Fibroblast of lung (primary cell): ENCODE measurements at regions not wholly inside any gene's neighbourhood (a gene's known extent, or its start where the extent isn't known, plus 50 kb on each side); places are given as distances from the start of the nearest gene placed in this dataset.
A peak's percentile ranks its signal among the peaks of the same experiment; 100 is the strongest.

Experiments
- DNase-seq, 2 donors: peaks; one replicate each; pipeline versions ENCODE4 v3.0.0 to v3.0.0-alpha.2; 2010; ENCODE audit warnings: low read depth in 2 of 2
- H2AFZ ChIP-seq: 2 replicates; pipeline ENCODE4 v1.5.1; 2012; ENCODE audit warnings: low read length, control low read depth, inconsistent platforms
- H3K27ac ChIP-seq: 2 replicates; pipeline ENCODE4 v1.5.1; 2011; ENCODE audit warnings: low read length, control low read depth; ENCODE audit not compliant: insufficient read depth
- H3K27me3 ChIP-seq: 2 replicates; pipeline ENCODE4 v1.5.1; 2011; ENCODE audit warnings: mild to moderate bottlenecking, low read length; ENCODE audit not compliant: control insufficient read depth, insufficient read depth
- H3K36me3 ChIP-seq: 2 replicates; pipeline ENCODE4 v1.5.1; 2011; ENCODE audit warnings: low read length; ENCODE audit not compliant: control insufficient read depth, insufficient read depth
- H3K4me1 ChIP-seq: 2 replicates; pipeline ENCODE4 v1.5.1; 2011; ENCODE audit warnings: low read length; ENCODE audit not compliant: control insufficient read depth, insufficient read depth; ENCODE audit errors: extremely low read depth
- H3K4me2 ChIP-seq: 2 replicates; pipeline ENCODE4 v1.5.1; 2011; ENCODE audit warnings: low read length, control low read depth; ENCODE audit not compliant: insufficient read depth; ENCODE audit errors: extremely low read depth
- H3K4me3 ChIP-seq, 4 experiments: fragments of 200-600 bp in 1 of 4; sonication (generic) in 1 of 4; replicated peaks in 1 of 4; 2 replicates each; pipeline ENCODE4 v1.5.1; 2011 to 2016; ENCODE audit warnings: low read length in 4 of 4, low read depth in 3 of 4, mild to moderate bottlenecking in 3 of 4, control low read depth in 2 of 4, inconsistent platforms in 1 of 4, mixed read lengths in 1 of 4; ENCODE audit not compliant: insufficient read depth in 1 of 4; ENCODE audit errors: control extremely low read depth in 1 of 4
- H3K79me2 ChIP-seq: 2 replicates; pipeline ENCODE4 v1.5.1; 2012; ENCODE audit warnings: mild to moderate bottlenecking, low read length, inconsistent platforms; ENCODE audit not compliant: control insufficient read depth, insufficient read depth
- H3K9ac ChIP-seq: 2 replicates; pipeline ENCODE4 v1.5.1; 2011; ENCODE audit warnings: mild to moderate bottlenecking, low read length, control low read depth; ENCODE audit not compliant: insufficient read depth
- H3K9me3 ChIP-seq: 2 replicates; pipeline ENCODE4 v1.5.1; 2012; ENCODE audit warnings: low read depth, low read length; ENCODE audit not compliant: control insufficient read depth, insufficient read depth
- H4K20me1 ChIP-seq: 2 replicates; pipeline ENCODE4 v1.5.1; 2011; ENCODE audit warnings: low read length; ENCODE audit not compliant: control insufficient read depth, insufficient read depth; ENCODE audit errors: extremely low read depth
- CTCF ChIP-seq, 2 donors: IDR thresholded peaks in 1 of 2; conservative IDR thresholded peaks in 1 of 2; 1 replicate in 1 of 2; 2 replicates in 1 of 2; pipeline ENCODE4 v1.5.1; 2011 to 2012; ENCODE audit warnings: low read length in 2 of 2, control low read depth in 1 of 2, inconsistent platforms in 1 of 2, low read depth in 1 of 2, mild to moderate bottlenecking in 1 of 2
- EZH2 ChIP-seq: IDR thresholded peaks from 2 replicates; pipeline ENCODE4 v1.5.1; 2012; ENCODE audit warnings: low read length, control low read depth, mild to moderate bottlenecking; ENCODE audit errors: missing control alignments

- Histone ChIP-seq H3K36me3 (no peaks in the 10 kb centered on the region), H3K27me3 (no peaks in the 10 kb centered on the region), H3K9ac (no peak overlapping the region), H3K79me2 (no peaks in the 10 kb centered on the region), H2AFZ (no peak overlapping the region), H3K4me1 (no peaks in the 10 kb centered on the region), H3K9me3 (no peaks in the 10 kb centered on the region), H3K27ac (no peak overlapping the region), H4K20me1 (no peaks in the 10 kb centered on the region), H3K4me2 (no peak overlapping the region), H3K4me3 (no peak overlapping the region)
- no peak for DNase-seq
- TF ChIP-seq CTCF (conservative IDR thresholded peaks at IDR 0.05 in 1 of 2, IDR thresholded peaks at IDR 0.05 in 1 of 2; ENCODE audit: low read depth in 1 of 2, low read length in 2 of 2) (no peak), EZH2 (no peak)
These were observed 721.3 kb downstream of the GBE1 start for GRCh38 chr3:81040107-81040506.

GRCh38 chr3:81033684-81034083 is 727.8 kb downstream of the GBE1 start:
- Histone ChIP-seq H3K36me3 (no peaks in the 10 kb centered on the region), H2AFZ (no peak overlapping the region), H3K9ac (no peak overlapping the region), H3K9me3 (no peaks in the 10 kb centered on the region), H3K4me3 (no peak overlapping the region), H3K27me3 (no peaks in the 10 kb centered on the region), H3K79me2 (no peaks in the 10 kb centered on the region), H3K27ac (no peak overlapping the region), H4K20me1 (no peaks in the 10 kb centered on the region), H3K4me1 (no peaks in the 10 kb centered on the region), H3K4me2 (no peak overlapping the region)
- TF ChIP-seq EZH2 (no peak), CTCF (conservative IDR thresholded peaks at IDR 0.05 in 1 of 2, IDR thresholded peaks at IDR 0.05 in 1 of 2; ENCODE audit: low read depth in 1 of 2, low read length in 2 of 2) (no peak)
- peak in 1 of 2 donors; percentile 3 for DNase-seq

- Histone ChIP-seq H3K27me3 (no peaks in the 10 kb centered on the region), H3K9me3 (no peaks in the 10 kb centered on the region), H4K20me1 (no peaks in the 10 kb centered on the region), H3K79me2 (no peaks in the 10 kb centered on the region), H3K9ac (no peak overlapping the region), H3K4me2 (no peak overlapping the region), H3K36me3 (no peaks in the 10 kb centered on the region), H3K27ac (no peak overlapping the region), H2AFZ (no peak overlapping the region), H3K4me1 (no peaks in the 10 kb centered on the region), H3K4me3 (no peak overlapping the region)
- TF ChIP-seq CTCF (conservative IDR thresholded peaks at IDR 0.05 in 1 of 2, IDR thresholded peaks at IDR 0.05 in 1 of 2; ENCODE audit: low read depth in 1 of 2, low read length in 2 of 2) (no peak), EZH2 (no peak)
- DNase-seq: no peak
These were observed 728.3 kb downstream of the GBE1 start for GRCh38 chr3:81033185-81033584.
